PFSK-1 (cell line): ENCODE measurements at regions not wholly inside any gene's neighbourhood (a gene's known extent, or its start where the extent isn't known, plus 50 kb on each side); places are given as distances from the start of the nearest gene placed in this dataset.

Source experiments
- POLR2AphosphoS5 ChIP-seq: IDR thresholded peaks from 2 replicates; pipeline ENCODE4 v1.6.1; 2012; ENCODE audit warnings: low read depth, mild to moderate bottlenecking, control low read depth, low read length, moderate library complexity
- SIN3A ChIP-seq: IDR thresholded peaks from 2 replicates; pipeline ENCODE4 v1.6.1; 2012; ENCODE audit warnings: mild to moderate bottlenecking, low read length, moderate library complexity, borderline replicate concordance; ENCODE audit not compliant: insufficient read depth
- TAF1 ChIP-seq: IDR thresholded peaks from 2 replicates; pipeline ENCODE4 v1.6.1; 2012; ENCODE audit warnings: low read length, control low read depth, borderline replicate concordance; ENCODE audit not compliant: insufficient read depth
- TF ChIP-seq, protein P1 (sequence below), 2 experiments: IDR thresholded peaks; 2 replicates each; pipeline versions ENCODE4 v1.6.1 to v1.8.0; 2011 to 2012; ENCODE audit warnings: low read depth in 2 of 2, low read length in 2 of 2, control low read depth in 1 of 2, inconsistent platforms in 1 of 2, mild to moderate bottlenecking in 1 of 2, moderate library complexity in 1 of 2; ENCODE audit not compliant: insufficient read depth in 1 of 2

DNA sequence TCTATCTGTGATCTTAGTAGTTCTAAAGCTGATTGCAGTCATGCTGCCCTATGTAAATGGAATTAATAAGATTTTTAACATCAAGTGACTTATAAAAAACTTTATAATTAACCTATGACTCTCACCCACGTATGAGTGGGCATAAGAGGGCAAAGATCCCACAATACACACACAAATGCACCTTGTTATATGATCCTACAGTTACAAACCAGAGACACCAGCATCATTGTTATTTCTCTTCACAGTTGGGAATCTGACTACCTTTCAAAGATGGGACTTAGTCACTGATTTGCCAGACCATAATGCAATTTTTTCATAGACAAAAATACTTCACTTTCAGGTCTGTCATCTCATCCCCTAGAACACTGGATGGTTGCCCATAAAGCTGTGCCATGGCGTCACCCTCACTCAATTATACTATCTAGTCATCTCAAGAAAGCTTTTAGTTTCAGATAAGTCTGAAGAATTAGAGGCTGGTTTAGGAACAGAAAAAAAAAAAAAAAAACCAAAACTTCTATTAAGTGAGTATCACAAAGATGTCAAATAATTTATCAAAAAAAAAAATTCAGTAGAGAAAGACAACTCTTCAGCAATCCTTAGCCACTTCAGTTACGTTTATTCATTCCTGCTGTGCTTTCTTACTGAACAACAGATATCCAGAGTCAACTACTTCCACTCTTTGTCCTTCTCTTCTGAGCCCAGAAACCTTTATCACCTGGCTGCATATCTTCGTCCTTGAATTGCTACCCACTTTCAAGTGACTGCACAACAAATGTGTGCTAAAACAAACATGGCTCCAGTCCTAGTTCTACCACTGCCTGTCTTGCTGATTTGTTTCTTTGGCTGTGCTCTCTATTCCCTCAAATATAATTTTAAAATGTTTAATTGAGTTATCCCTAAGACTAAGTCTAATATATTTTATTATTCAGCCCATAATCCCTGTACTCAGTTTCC is 175.0 kb upstream of the CHRM2 start:
- TF ChIP-seq TAF1 (no peak), POLR2AphosphoS5 (no peak), SIN3A (no peak)
- TF ChIP-seq, protein P1, sequence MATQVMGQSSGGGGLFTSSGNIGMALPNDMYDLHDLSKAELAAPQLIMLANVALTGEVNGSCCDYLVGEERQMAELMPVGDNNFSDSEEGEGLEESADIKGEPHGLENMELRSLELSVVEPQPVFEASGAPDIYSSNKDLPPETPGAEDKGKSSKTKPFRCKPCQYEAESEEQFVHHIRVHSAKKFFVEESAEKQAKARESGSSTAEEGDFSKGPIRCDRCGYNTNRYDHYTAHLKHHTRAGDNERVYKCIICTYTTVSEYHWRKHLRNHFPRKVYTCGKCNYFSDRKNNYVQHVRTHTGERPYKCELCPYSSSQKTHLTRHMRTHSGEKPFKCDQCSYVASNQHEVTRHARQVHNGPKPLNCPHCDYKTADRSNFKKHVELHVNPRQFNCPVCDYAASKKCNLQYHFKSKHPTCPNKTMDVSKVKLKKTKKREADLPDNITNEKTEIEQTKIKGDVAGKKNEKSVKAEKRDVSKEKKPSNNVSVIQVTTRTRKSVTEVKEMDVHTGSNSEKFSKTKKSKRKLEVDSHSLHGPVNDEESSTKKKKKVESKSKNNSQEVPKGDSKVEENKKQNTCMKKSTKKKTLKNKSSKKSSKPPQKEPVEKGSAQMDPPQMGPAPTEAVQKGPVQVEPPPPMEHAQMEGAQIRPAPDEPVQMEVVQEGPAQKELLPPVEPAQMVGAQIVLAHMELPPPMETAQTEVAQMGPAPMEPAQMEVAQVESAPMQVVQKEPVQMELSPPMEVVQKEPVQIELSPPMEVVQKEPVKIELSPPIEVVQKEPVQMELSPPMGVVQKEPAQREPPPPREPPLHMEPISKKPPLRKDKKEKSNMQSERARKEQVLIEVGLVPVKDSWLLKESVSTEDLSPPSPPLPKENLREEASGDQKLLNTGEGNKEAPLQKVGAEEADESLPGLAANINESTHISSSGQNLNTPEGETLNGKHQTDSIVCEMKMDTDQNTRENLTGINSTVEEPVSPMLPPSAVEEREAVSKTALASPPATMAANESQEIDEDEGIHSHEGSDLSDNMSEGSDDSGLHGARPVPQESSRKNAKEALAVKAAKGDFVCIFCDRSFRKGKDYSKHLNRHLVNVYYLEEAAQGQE (IDR thresholded peaks at IDR 0.05; ENCODE audit: insufficient read depth in 1 of 2, low read depth in 2 of 2, low read length in 2 of 2): no peak
